ENCODE measurements at regions not wholly inside any gene's neighbourhood (a gene's known extent, or its start where the extent isn't known, plus 50 kb on each side); places are given as distances from the start of the nearest gene placed in this dataset.

DNA sequence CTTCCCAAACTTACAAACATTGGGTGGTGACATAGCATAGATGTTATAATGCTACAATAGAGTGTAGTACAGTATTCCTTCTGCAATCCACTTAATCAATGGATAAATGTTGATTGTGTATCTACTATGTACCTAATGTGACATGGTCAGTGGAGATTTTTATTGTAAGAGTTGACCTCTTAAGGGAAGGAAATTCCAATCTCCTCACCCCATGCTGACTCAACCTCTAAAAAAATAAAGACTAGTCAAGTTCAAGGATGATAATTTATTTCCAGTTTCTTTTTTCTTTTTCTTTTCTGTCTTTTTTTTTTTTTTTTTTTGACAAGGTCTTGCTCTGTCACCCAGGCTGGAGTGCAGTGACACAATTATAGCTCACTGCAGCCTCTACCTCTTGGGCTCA lies 206.5 kb upstream of the STS start:
- TF ChIP-seq, protein P1, sequence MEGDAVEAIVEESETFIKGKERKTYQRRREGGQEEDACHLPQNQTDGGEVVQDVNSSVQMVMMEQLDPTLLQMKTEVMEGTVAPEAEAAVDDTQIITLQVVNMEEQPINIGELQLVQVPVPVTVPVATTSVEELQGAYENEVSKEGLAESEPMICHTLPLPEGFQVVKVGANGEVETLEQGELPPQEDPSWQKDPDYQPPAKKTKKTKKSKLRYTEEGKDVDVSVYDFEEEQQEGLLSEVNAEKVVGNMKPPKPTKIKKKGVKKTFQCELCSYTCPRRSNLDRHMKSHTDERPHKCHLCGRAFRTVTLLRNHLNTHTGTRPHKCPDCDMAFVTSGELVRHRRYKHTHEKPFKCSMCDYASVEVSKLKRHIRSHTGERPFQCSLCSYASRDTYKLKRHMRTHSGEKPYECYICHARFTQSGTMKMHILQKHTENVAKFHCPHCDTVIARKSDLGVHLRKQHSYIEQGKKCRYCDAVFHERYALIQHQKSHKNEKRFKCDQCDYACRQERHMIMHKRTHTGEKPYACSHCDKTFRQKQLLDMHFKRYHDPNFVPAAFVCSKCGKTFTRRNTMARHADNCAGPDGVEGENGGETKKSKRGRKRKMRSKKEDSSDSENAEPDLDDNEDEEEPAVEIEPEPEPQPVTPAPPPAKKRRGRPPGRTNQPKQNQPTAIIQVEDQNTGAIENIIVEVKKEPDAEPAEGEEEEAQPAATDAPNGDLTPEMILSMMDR (IDR thresholded peaks at IDR 0.05), result no peak
- no peak for TF ChIP-seq FOXM1 (IDR thresholded peaks at IDR 0.05; ENCODE audit: low read depth)
- TF ChIP-seq JUND (IDR thresholded peaks at IDR 0.05), result no peak
- no peak for TF ChIP-seq RAD21 (IDR thresholded peaks at IDR 0.05; ENCODE audit: low read length)
- no peak for TF ChIP-seq YY1 (IDR thresholded peaks at IDR 0.05; ENCODE audit: low read depth)
- no peak for TF ChIP-seq NRF1 (IDR thresholded peaks at IDR 0.05; ENCODE audit: low read depth, low read length)
- TF ChIP-seq, protein P2, sequence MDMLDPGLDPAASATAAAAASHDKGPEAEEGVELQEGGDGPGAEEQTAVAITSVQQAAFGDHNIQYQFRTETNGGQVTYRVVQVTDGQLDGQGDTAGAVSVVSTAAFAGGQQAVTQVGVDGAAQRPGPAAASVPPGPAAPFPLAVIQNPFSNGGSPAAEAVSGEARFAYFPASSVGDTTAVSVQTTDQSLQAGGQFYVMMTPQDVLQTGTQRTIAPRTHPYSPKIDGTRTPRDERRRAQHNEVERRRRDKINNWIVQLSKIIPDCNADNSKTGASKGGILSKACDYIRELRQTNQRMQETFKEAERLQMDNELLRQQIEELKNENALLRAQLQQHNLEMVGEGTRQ (IDR thresholded peaks at IDR 0.05; ENCODE audit: borderline replicate concordance, low read depth, low read length), result no peak
- TF ChIP-seq, protein P3, sequence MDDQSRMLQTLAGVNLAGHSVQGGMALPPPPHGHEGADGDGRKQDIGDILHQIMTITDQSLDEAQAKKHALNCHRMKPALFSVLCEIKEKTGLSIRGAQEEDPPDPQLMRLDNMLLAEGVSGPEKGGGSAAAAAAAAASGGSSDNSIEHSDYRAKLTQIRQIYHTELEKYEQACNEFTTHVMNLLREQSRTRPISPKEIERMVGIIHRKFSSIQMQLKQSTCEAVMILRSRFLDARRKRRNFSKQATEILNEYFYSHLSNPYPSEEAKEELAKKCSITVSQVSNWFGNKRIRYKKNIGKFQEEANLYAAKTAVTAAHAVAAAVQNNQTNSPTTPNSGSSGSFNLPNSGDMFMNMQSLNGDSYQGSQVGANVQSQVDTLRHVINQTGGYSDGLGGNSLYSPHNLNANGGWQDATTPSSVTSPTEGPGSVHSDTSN (IDR thresholded peaks at IDR 0.05), result no peak
- no peak for TF ChIP-seq EZH2phosphoT487 (IDR thresholded peaks at IDR 0.05; ENCODE audit: borderline replicate concordance, low read depth)
- no peak for TF ChIP-seq GABPA (IDR thresholded peaks at IDR 0.05; ENCODE audit: low read depth)
- TF ChIP-seq, protein P4, sequence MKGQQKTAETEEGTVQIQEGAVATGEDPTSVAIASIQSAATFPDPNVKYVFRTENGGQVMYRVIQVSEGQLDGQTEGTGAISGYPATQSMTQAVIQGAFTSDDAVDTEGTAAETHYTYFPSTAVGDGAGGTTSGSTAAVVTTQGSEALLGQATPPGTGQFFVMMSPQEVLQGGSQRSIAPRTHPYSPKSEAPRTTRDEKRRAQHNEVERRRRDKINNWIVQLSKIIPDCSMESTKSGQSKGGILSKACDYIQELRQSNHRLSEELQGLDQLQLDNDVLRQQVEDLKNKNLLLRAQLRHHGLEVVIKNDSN (IDR thresholded peaks at IDR 0.05; ENCODE audit: borderline replicate concordance, low read depth), result no peak
- TF ChIP-seq, protein P5, sequence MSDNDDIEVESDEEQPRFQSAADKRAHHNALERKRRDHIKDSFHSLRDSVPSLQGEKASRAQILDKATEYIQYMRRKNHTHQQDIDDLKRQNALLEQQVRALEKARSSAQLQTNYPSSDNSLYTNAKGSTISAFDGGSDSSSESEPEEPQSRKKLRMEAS (IDR thresholded peaks at IDR 0.05; ENCODE audit: low read depth), result no peak

Measured in SK-N-SH (cell line).